NK-92 (cell line): ENCODE measurements at regions not wholly inside any gene's neighbourhood (a gene's known extent, or its start where the extent isn't known, plus 50 kb on each side); places are given as distances from the start of the nearest gene placed in this dataset.

Source experiments
- DNase-seq: peaks from one replicate; lab custom pipeline; 2025; ENCODE audit not compliant: unreplicated experiment; lab: John Stamatoyannopoulos, UW

DNA sequence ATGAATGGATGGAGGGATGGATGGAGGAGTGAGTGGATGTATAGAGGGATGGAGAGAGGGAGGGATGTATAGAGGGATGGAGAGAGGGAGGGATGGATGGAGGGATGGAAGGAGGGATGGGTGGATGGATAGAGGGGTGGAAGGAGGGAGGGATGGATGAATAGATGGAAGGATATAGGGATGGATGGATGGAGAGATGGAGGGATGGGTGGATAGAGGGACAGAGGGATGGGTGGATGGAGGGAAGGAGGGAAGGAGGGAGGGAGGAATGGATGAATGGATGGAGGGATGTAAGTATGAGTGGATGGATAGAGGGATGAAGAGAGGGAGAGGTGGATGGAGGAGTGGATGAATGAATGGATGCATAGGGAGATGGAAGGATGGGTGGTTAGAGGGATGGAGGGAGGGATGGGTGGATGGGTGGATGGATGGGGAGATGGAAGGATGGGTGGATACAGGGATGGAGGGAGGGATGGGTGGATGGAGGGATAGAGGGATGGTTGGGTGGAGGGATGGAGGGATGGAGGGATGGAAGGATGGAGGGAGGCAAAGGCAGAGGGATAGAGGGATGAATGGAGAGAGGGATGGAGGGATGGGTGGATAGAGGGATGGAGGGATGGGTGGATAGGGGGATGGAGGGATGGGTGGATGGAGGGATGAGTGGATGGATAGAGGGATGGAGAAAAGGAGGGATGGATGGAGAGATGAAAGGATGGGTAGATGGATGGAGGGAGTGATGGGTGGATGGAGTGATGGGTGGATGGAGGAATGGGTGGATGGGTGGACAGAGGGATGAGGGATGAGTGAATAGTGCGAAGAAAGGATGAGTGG lies 313.8 kb downstream of the UACA start:
- no peak for DNase-seq

DNA sequence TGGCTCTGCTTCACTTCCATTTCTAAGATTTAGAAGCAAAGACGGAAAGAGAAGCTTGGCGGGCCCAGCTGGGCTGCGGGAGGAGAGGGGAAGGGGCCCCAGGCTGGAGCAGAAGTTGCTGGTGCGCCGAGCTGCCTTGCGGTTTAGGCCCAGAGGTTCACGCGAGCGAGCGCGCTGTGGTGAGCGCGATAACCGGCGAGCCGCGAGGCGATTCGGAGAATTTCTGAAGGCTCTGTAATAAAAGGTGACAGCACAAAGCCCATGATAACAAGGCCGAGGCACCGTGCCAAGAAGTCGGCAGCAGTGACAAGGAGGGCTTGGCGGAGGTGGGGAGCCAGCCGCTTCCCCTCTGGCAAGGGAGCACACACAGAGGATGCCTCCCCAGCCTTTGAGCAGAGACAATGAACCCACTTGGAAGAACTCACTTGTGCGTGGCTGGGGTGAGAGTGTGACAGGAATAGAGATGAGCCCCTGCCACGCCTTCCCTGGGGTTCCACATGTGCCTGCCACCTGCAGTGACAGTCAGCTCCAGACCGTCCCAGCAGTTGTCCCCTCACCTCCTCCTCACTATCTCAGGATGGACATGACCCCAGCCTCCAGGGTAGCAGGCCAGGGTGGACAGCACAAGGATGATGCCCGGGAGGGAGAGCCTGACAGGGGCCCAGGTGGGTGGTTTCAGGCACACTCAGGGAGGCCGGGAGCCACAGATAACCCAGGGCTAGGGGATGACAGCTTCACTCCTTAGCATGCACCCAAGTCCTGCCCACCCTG lies 315.2 kb downstream of the UACA start:
- DNase-seq, result no peak

DNA sequence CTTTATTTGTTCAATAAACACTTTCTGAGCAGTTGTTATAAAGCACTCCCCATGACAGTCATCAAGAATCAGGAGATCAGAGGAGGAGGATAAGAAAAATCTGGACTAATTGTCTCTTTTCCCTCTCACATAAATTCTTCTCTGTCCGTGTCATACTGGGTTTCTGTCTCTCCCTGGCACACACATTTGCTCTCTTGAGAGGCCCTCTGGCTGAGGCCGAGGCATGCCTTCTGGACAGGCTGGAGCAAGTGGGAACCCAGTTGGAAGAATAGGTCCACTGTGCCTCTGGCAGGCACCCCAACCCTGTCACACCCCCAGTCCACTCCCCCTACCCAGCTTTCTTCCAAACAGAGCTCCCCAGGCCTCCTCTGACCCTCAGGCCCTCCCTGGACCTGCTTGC lies 315.8 kb downstream of the UACA start:
- no peak for DNase-seq

DNA sequence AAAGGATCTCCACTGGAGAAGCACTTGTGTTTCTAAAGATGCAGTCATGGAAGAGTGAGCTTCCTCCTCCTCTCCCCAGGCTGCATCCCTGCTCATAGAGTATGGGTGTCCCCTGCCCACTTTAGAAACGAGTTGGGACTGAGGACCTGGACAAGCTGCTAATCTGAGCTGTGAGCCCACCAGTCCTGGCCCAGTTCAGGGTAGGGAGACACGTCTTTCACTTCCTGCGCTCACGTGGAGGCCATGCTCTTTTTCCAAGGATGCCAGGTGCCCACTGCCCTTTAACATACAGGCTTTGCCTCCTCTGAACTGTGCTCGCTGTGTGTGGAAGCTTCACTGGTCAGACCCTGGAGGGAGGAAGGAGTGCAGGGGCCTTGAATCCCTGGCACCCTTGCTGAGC lies 316.3 kb downstream of the UACA start:
- DNase-seq, result no peak

DNA sequence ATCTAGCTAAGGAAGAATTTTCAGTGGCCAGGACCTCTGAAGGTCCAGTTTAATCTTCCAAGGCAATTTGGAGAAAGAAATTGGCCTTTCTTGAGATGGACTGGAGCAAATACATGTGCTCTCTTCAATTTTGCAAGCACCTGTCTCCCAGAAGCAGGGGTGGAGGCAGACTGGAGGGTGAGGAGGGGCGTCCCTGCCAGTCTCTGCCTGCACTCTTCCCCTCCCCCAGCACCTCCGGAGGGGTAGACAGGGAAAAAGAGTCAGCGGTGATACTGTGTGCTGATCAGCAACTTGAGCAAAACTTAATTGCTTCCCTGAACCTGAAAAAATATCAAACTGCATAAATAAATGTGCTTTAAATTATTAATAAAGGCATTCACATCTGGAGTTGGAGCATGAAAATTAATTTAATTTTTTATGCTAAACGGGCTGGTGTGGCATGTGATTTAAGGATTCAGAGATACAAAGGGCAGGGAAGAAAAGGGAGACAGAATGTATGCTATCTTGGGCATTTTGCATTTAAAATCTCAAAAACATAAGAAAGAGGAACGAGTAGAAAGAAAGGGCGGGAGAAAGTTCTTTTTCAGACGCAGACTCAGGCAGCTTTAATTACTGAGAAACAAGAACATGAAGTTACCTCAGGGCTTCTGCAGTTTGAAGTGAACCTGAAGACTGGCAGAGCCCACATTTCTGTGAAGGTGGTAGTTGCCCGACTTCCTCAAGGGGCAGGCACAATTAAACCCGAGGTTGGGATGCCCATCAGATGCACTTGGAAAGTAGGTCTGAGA lies 319.7 kb downstream of the UACA start:
- no peak for DNase-seq

DNA sequence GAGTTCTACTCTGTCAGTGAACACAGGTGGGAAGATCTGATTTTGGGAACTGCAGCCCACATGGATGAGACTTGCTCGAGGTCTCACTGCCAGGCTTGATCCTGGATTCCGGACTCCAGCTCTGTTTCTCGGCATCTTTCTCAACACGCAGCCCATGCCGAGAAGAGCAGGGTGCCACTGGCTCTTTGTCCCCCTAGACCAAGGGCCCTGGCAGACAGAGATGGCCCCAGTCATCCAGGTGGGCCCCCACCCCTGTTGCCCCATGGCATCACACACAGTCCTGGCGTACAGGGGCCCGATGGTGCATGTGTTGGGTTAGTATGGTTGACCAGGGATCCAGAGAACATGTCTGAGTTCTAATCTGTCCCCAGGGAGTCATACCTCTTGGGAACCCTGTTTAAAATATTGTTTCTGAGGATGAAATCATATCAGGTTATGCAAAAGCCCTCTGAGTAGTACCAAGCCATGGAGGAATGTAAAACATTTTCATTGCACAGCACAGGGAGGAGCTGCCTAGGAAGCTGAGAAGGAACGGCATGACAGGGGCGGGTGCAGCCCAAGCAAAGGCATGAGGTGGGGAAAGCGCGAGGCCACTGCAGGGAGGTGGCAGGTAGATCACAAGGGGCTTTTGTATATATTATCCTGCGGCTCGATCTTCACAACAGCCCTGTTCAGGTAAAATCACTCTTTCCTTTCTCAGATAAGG lies 320.6 kb downstream of the UACA start:
- DNase-seq, result no peak

DNA sequence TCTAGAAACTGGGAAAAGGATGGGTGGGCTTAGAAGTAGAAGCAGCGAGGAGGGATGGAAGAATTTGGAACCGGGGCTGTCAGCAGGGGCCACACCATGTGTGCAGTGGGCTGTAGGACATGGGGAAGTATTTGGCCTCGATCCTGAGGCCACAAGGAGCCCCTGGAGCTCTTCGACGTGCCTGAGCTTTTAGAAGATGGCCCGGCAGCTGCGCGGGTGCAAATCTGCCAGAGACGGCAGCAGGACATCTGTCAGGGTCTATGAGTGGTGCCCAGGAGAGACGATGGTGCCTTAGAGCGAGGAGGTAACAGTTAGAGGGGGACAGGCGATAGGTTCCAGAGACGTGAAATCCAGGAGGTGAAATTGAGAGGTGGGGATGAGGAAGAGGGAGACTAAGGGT lies 321.1 kb downstream of the UACA start:
- DNase-seq, result no peak

DNA sequence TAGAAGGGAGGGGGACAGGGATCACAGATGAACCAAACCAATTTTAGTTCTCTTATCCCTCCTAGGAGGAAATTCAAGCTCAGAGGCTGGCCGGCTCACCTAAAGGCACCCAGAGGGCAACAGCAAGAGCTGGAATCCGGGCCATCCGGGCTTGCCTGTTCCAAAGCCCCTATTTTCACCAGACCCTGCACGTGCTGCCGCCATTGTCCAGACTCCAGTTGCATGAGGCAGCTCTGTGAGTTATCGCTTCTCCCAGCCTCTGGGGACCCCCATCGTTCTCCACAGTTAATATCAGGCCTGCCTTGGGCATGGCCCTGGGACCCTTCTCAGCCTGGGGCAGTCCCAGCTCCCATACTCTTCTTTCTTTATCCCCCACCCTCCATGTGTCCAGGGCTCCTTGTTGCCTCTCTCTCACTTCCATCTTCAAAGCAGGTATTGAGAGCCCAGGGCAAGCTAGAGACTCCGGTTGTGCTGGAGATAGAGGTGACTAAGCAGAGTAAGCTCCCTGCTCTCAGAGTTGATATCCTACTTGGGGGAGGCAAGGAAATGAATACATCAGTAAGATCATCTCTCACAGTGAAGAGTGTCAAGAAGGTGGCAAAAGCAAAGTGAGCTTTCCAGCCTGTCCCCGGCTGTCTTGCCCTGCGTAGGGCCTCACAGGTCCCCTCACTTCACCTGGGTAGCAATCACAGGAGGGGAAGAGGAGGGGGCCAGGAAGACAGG lies 322.8 kb downstream of the UACA start:
- DNase-seq, result no peak

DNA sequence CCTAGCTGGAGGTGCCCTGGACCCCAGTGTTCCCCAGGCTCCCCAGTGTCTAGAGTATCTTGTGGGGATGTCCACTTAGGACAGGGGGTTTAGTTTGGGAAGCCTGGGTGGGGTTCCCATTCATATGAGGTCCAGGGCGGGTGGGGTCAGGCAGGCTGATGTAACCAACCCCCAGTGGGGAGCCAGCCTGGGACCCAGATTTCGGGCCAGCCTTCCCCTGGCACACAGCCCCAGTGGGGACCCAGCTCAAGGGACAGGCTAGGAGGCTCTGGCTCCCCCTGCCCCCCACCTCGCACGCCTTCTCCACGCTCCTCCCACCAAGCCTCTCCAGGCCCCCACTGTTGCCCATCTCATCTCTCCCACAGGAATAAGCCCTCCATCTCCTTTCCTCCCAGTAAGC lies 323.5 kb downstream of the UACA start:
- DNase-seq, result no peak

DNA sequence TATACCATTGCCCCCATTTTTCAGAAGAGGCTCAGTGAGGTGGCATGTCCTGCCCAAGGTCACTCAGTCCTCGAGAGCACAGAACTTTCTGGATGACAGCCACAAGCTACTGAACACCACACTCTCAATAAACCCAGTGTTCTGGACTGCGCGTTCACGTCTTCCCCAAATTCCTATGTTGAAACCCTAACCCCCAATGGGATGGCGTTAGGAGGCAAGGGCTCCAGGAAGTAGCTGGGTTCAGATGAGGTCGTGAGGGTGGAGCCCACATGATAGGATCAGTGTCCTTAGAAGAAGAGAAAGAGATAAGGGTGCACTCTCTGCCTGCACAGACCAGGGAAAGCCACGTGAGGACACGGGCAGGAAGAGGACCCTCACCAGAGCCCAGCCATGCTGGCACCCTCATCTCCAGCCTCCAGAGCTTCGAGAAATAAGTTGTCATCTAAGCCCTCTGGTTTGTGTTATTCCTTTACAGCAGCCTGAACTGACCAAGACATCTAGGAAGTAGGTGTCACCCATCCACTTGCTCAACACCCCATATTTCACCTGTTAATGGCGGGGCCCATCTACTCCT lies 324.0 kb downstream of the UACA start:
- no peak for DNase-seq

DNA sequence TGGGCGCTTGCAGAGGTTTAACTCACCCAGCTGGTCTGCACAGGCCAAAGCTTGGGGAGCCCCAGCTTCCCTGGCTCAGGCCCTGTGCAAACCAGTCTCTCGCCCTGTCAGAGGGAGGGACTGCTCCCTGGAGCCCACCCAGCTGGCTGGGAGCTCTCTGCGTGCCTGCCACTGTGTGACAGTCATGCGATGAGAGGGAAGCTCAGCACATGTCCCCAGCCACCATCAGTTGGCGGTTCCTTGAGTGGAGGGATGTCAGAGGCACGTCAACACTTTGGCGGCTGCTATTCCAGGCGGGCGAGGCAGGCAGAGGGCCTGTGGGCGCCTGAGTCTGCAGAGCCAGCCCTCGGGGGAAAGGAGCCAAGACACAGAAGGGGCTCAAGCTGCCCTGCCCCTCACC lies 324.6 kb downstream of the UACA start:
- no peak for DNase-seq

DNA sequence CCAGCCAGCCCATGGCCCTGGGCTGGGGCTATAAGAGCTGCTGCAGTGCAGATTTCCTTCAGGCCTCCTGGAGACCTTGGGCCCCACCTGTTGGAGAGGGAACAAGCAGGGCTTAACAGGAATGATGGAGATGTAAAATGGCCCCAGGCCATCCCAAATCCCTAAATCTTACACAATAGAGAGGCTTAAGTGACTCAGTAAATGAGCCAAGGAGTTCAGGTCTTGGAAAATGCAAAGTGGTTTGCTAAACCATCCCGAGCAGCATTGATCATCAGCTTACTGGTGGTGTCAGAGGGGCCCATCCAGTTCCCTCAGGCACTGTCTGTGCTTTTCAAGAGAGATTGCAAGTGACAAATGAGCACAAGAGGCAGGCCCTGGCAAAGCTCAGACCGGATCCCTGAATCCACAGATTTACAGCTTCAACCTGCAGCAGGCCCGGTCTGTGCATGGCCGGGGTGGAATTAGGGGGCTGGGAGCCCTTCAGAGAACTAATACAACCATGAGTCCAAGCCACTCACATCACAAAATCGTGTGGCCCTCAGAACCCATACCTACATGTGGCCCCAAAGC lies 325.4 kb downstream of the UACA start:
- DNase-seq, result no peak

DNA sequence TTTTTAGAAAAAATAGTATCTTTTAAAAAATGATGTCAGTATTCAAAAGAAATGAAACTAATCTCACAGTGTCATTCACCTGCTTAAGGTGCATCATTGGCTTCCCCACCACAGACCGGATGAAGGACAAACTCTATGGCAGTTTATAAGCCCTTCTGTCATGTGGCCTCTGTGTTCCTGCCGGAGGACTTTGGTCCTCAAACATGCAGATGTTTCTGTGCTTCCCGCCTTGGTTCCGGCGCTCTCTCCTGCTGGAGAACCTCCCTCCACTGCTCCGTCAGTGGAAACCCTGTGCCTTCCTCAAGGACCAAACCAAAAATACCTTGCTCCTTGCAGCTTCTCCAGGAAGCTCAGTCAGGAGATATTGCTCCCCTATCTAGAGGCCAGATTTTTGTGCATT lies 326.3 kb downstream of the UACA start:
- no peak for DNase-seq

DNA sequence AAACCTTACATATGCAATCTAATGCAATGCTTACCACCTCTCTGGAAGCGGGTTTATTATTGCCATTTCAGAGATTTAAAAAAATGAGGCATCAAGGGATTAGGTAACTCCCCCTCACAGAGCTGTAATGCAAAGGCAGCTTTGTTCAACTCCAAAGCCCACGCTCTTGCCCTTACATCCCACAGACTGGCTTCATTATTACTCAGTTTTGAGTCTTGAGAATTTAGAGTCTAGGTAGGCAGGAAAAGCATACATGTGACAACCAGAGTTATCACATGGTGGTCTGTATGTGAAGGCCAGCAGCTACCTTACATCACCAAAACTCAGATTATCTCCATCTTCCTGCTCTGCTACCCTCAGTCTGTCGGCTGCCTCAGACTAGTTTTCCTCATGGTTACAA lies 326.9 kb downstream of the UACA start:
- DNase-seq, result no peak

DNA sequence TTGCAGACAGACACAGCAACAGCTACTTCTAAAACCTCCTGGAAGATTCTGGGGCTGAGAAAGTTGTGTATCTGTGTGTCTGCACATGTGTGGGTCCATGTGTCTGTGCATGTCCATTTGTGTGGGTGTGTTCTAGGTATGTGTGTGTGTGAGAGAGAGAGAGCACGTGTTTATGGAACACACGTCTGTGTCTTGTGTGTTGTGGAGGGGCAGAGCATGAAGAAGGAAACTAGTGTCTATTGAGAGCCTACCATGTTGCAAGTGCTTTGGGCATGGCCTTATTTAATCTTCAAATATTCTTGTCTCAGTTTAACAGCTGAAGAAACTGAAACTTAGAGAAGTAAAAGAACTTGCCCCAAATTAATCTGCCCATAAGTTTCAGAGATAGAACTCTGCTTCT lies 327.5 kb downstream of the UACA start:
- DNase-seq, result no peak

DNA sequence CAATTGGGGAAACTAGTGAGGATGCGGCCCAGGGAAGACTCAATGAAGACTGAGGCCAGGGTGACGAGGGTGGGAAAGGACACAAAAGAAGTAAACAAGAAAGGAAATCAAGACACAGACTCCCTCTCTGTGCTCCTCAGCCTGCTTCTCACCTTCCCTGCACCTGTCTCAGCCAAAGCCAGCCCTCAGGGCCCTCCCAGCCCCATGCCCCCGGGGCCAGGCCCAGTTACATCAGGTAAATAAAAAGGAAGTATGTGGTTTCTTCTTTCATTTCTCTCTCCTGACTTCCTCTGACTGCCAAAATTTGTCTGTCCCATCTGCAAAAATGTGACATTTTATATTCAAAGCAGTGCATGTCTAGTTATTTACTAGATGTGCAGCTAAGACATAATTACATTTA lies 328.0 kb downstream of the UACA start:
- DNase-seq, result no peak

DNA sequence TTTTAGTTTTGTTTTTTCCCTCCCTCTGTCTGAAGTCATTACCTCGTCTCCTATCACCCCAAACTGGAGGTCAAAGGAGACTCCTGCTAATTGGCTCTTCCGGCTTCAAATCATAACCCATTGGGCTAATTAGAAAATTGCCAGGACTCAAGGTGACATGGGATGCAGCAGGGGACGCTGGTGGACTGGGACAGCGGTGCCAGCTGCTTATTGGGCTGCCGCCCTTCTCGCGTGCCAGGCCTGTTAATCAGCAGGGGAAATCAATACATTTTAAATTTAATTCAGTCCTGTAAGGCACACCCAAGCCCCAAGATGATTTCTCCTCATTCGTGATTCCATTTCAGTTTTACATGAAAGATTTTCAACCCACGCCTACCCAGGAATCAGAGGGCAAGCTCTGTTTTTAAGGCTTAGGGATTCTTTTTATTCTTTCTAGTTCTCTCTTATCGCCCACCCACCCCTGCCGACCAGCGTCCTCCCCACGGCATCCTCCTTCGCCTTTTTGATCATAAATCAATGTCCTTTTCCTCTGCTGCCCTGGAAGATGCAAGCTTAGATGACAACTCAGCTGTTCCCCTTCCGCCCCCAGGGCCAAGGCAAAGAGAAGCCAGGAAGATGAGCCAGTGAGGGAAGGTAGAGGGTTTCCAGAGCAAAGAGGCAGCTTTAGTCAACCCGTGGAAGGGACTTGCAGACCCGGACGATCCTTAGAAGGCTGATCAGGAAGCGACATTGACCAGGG lies 329.6 kb downstream of the UACA start:
- DNase-seq, result no peak

DNA sequence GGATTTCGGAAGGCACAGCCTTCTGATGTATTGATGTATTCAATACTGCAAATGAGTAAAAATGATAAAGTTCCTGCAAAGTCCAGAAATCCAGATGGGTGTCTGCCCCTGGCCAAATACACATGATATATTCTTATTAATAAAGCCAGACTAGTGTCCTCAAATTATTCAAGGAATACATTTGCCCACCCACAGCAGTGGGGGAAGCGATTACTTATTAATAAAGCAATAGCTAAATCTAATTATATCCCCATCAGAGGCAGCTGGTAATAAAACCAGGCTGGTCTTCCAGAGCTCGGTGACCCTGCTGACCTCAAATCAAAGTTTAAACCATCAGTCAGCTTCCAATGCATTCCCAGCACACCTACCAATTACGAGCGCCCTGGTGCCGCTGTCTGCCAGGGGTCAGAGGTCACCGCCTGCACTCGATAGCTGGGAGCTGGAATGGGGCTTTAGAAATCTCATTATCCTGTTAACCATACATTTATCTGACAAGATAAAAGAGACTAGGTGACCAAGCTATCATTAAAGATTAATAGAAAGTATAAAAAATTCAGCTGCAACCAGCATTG lies 330.3 kb downstream of the UACA start:
- no peak for DNase-seq

DNA sequence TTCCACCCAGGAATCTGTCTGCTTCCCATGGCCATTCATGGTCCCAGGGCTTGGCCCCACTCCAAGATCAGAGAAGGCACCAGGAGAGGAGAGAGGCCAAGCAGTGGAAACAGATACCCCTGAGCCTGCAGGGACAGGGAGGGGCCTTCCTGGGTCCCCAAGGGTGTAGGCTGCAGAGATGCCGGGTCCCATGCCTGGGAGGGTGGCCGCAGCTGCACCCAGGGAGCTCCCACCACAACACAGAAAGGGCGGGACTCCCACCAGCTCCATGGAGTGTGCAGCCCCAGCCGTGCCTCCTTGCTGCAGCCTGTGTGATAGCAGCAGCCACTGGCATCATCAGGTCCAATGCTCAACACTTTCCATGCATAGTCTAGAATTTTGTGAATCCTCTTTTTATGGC lies 331.5 kb downstream of the UACA start:
- DNase-seq, result no peak
